Fibroblast of lung (primary cell): ENCODE measurements at regions not wholly inside any gene's neighbourhood (a gene's known extent, or its start where the extent isn't known, plus 50 kb on each side); places are given as distances from the start of the nearest gene placed in this dataset.

Experiments used
- DNase-seq, 2 donors: peaks; one replicate each; pipeline versions ENCODE4 v3.0.0 to v3.0.0-alpha.2; 2010; ENCODE audit warnings: low read depth in 2 of 2
- H2AFZ ChIP-seq: 2 replicates; pipeline ENCODE4 v1.5.1; 2012; ENCODE audit warnings: low read length, control low read depth, inconsistent platforms
- H3K27ac ChIP-seq: 2 replicates; pipeline ENCODE4 v1.5.1; 2011; ENCODE audit warnings: low read length, control low read depth; ENCODE audit not compliant: insufficient read depth
- H3K27me3 ChIP-seq: 2 replicates; pipeline ENCODE4 v1.5.1; 2011; ENCODE audit warnings: mild to moderate bottlenecking, low read length; ENCODE audit not compliant: control insufficient read depth, insufficient read depth
- H3K36me3 ChIP-seq: 2 replicates; pipeline ENCODE4 v1.5.1; 2011; ENCODE audit warnings: low read length; ENCODE audit not compliant: control insufficient read depth, insufficient read depth
- H3K4me1 ChIP-seq: 2 replicates; pipeline ENCODE4 v1.5.1; 2011; ENCODE audit warnings: low read length; ENCODE audit not compliant: control insufficient read depth, insufficient read depth; ENCODE audit errors: extremely low read depth
- H3K4me2 ChIP-seq: 2 replicates; pipeline ENCODE4 v1.5.1; 2011; ENCODE audit warnings: low read length, control low read depth; ENCODE audit not compliant: insufficient read depth; ENCODE audit errors: extremely low read depth
- H3K4me3 ChIP-seq, 4 experiments: fragments of 200-600 bp in 1 of 4; sonication (generic) in 1 of 4; replicated peaks in 1 of 4; 2 replicates each; pipeline ENCODE4 v1.5.1; 2011 to 2016; ENCODE audit warnings: low read length in 4 of 4, low read depth in 3 of 4, mild to moderate bottlenecking in 3 of 4, control low read depth in 2 of 4, inconsistent platforms in 1 of 4, mixed read lengths in 1 of 4; ENCODE audit not compliant: insufficient read depth in 1 of 4; ENCODE audit errors: control extremely low read depth in 1 of 4
- H3K79me2 ChIP-seq: 2 replicates; pipeline ENCODE4 v1.5.1; 2012; ENCODE audit warnings: mild to moderate bottlenecking, low read length, inconsistent platforms; ENCODE audit not compliant: control insufficient read depth, insufficient read depth
- H3K9ac ChIP-seq: 2 replicates; pipeline ENCODE4 v1.5.1; 2011; ENCODE audit warnings: mild to moderate bottlenecking, low read length, control low read depth; ENCODE audit not compliant: insufficient read depth
- H3K9me3 ChIP-seq: 2 replicates; pipeline ENCODE4 v1.5.1; 2012; ENCODE audit warnings: low read depth, low read length; ENCODE audit not compliant: control insufficient read depth, insufficient read depth
- H4K20me1 ChIP-seq: 2 replicates; pipeline ENCODE4 v1.5.1; 2011; ENCODE audit warnings: low read length; ENCODE audit not compliant: control insufficient read depth, insufficient read depth; ENCODE audit errors: extremely low read depth
- CTCF ChIP-seq, 2 donors: IDR thresholded peaks in 1 of 2; conservative IDR thresholded peaks in 1 of 2; 1 replicate in 1 of 2; 2 replicates in 1 of 2; pipeline ENCODE4 v1.5.1; 2011 to 2012; ENCODE audit warnings: low read length in 2 of 2, control low read depth in 1 of 2, inconsistent platforms in 1 of 2, low read depth in 1 of 2, mild to moderate bottlenecking in 1 of 2
- EZH2 ChIP-seq: IDR thresholded peaks from 2 replicates; pipeline ENCODE4 v1.5.1; 2012; ENCODE audit warnings: low read length, control low read depth, mild to moderate bottlenecking; ENCODE audit errors: missing control alignments

- TF ChIP-seq EZH2 (no peak), CTCF (conservative IDR thresholded peaks at IDR 0.05 in 1 of 2, IDR thresholded peaks at IDR 0.05 in 1 of 2; ENCODE audit: low read depth in 1 of 2, low read length in 2 of 2) (no peak)
- Histone ChIP-seq H3K4me2 (no peak overlapping the region), H4K20me1 (no peaks in the 10 kb centered on the region), H3K9ac (no peak overlapping the region), H2AFZ (no peak overlapping the region), H3K9me3 (no peaks in the 10 kb centered on the region), H3K79me2 (no peaks in the 10 kb centered on the region), H3K27ac (no peak overlapping the region), H3K36me3 (no peaks in the 10 kb centered on the region), H3K4me1 (peaks cover 6% of the 10 kb centered on the region), H3K4me3 (no peak overlapping the region), H3K27me3 (no peaks in the 10 kb centered on the region)
- DNase-seq = no peak
Measured at GRCh38 chr20:60239956-60240355, 281.7 kb downstream of the CDH26 start.

- TF ChIP-seq CTCF (conservative IDR thresholded peaks at IDR 0.05 in 1 of 2, IDR thresholded peaks at IDR 0.05 in 1 of 2; ENCODE audit: low read depth in 1 of 2, low read length in 2 of 2) = no peak
- no peak for TF ChIP-seq EZH2
- Histone ChIP-seq H3K27me3 (no peaks in the 10 kb centered on the region), H3K4me2 (no peak overlapping the region), H3K79me2 (no peaks in the 10 kb centered on the region), H3K9me3 (no peaks in the 10 kb centered on the region), H3K9ac (no peak overlapping the region), H3K27ac (no peak overlapping the region), H2AFZ (no peak overlapping the region), H3K36me3 (no peaks in the 10 kb centered on the region), H3K4me1 (peaks cover 6% of the 10 kb centered on the region), H3K4me3 (no peak overlapping the region), H4K20me1 (no peaks in the 10 kb centered on the region)
- DNase-seq = no peak
Measured at GRCh38 chr20:60240415-60240814, 282.2 kb downstream of the CDH26 start.

- TF ChIP-seq CTCF (conservative IDR thresholded peaks at IDR 0.05 in 1 of 2, IDR thresholded peaks at IDR 0.05 in 1 of 2; ENCODE audit: low read depth in 1 of 2, low read length in 2 of 2) (no peak), EZH2 (no peak)
- Histone ChIP-seq H3K36me3 (no peaks in the 10 kb centered on the region), H3K9ac (no peak overlapping the region), H3K9me3 (no peaks in the 10 kb centered on the region), H3K4me1 (peaks cover 6% of the 10 kb centered on the region), H4K20me1 (no peaks in the 10 kb centered on the region), H2AFZ (no peak overlapping the region), H3K4me3 (no peak overlapping the region), H3K27ac (no peak overlapping the region), H3K79me2 (no peaks in the 10 kb centered on the region), H3K4me2 (no peak overlapping the region), H3K27me3 (no peaks in the 10 kb centered on the region)
- DNase-seq = no peak
Measured at GRCh38 chr20:60240986-60241385, 282.8 kb downstream of the CDH26 start.
